CD14-positive monocyte (primary cell): ENCODE measurements at regions not wholly inside any gene's neighbourhood (a gene's known extent, or its start where the extent isn't known, plus 50 kb on each side); places are given as distances from the start of the nearest gene placed in this dataset.
"Not testable (repeated sequence)": the region's sequence is repeated elsewhere in the genome, so short reads cannot be mapped to it uniquely, and the experiment has no call there.

Source experiments
- DNase-seq, 3 donors: peaks; one replicate each; pipeline ENCODE4 v3.0.0-alpha.2; 2011 to 2022
- H2AFZ ChIP-seq: 2 replicates; pipeline ENCODE4 v1.6.0; 2012; ENCODE audit warnings: mild to moderate bottlenecking, low read depth, low read length, inconsistent platforms; ENCODE audit not compliant: insufficient read depth, poor library complexity, severe bottlenecking
- H3K27ac ChIP-seq, 2 donors: 1 replicate in 1 of 2; 2 replicates in 1 of 2; pipeline ENCODE4 v1.5.1; 2012 to 2013; ENCODE audit warnings: low read length in 2 of 2, control low read depth in 1 of 2, inconsistent platforms in 1 of 2, low read depth in 1 of 2, mild to moderate bottlenecking in 1 of 2
- H3K27me3 ChIP-seq, 2 donors: one replicate each; pipeline versions ENCODE4 v1.6.0 to v1.6.1; 2011 to 2013; ENCODE audit warnings: low read length in 2 of 2; ENCODE audit not compliant: control insufficient read depth in 2 of 2, insufficient read depth in 2 of 2
- H3K36me3 ChIP-seq, 2 donors: replicated peaks in 1 of 2; 1 replicate in 1 of 2; 2 replicates in 1 of 2; pipeline versions ENCODE4 v1.5.1 to v1.6.1; 2012 to 2013; ENCODE audit warnings: low read length in 2 of 2, control low read depth in 1 of 2, inconsistent platforms in 1 of 2, mild to moderate bottlenecking in 1 of 2; ENCODE audit not compliant: insufficient read depth in 2 of 2, control insufficient read depth in 1 of 2
- H3K4me1 ChIP-seq, 2 donors: 1 replicate in 1 of 2; 2 replicates in 1 of 2; pipeline versions ENCODE4 v1.5.1 to v1.6.1; 2012 to 2013; ENCODE audit warnings: low read length in 2 of 2, control low read depth in 1 of 2, inconsistent platforms in 1 of 2, mild to moderate bottlenecking in 1 of 2, moderate library complexity in 1 of 2; ENCODE audit not compliant: insufficient read depth in 2 of 2, control insufficient read depth in 1 of 2
- H3K4me2 ChIP-seq: replicated peaks from 2 replicates; pipeline ENCODE3; 2012; ENCODE audit warnings: low read length, moderate library complexity, mild to moderate bottlenecking; ENCODE audit not compliant: poor library complexity, severe bottlenecking; ENCODE audit errors: extremely low read depth
- H3K4me3 ChIP-seq, 3 experiments: fragments of 200-600 bp in 1 of 3; sonication (generic) in 1 of 3; replicated peaks in 1 of 3; 1 replicate in 2 of 3; 2 replicates in 1 of 3; pipeline ENCODE4 v1.5.1; 2011 to 2013; ENCODE audit warnings: low read length in 3 of 3, mild to moderate bottlenecking in 3 of 3, control low read depth in 2 of 3, low read depth in 2 of 3, inconsistent platforms in 1 of 3, moderate library complexity in 1 of 3
- H3K79me2 ChIP-seq: 2 replicates; pipeline ENCODE4 v1.6.0; 2012; ENCODE audit warnings: mild to moderate bottlenecking, control low read depth, inconsistent platforms, low read length, moderate library complexity; ENCODE audit not compliant: insufficient read depth
- H3K9ac ChIP-seq: 2 replicates; pipeline ENCODE4 v1.6.0; 2017; ENCODE audit warnings: low read length, mild to moderate bottlenecking; ENCODE audit not compliant: insufficient read depth, poor library complexity, severe bottlenecking
- H3K9me3 ChIP-seq, 2 donors: replicated peaks in 1 of 2; 1 replicate in 1 of 2; 2 replicates in 1 of 2; pipeline versions ENCODE4 v1.5.1 to v1.6.1; 2012 to 2013; ENCODE audit warnings: low read length in 2 of 2, control low read depth in 1 of 2; ENCODE audit not compliant: control insufficient read depth in 1 of 2, insufficient read depth in 1 of 2
- H4K20me1 ChIP-seq: 2 replicates; pipeline ENCODE4 v1.6.0; 2012; ENCODE audit warnings: mild to moderate bottlenecking, low read length, control low read depth, moderate library complexity; ENCODE audit not compliant: insufficient read depth
- H3K27ac Mint-ChIP-seq, 7 donors: one replicate each; pipeline ENCODE4 v1.8.0; 2020; ENCODE audit warnings: mild to moderate bottlenecking in 7 of 7, mixed read lengths in 7 of 7, moderate library complexity in 6 of 7, inconsistent platforms in 2 of 7
- H3K27me3 Mint-ChIP-seq, 3 donors: one replicate each; pipeline ENCODE4 v1.8.0; 2021 to 2022; ENCODE audit warnings: low read depth in 3 of 3, mild to moderate bottlenecking in 3 of 3, mixed read lengths in 3 of 3, moderate library complexity in 3 of 3, inconsistent platforms in 1 of 3
- H3K36me3 Mint-ChIP-seq, 2 donors: one replicate each; pipeline ENCODE4 v1.8.0; 2020; ENCODE audit warnings: mixed read lengths in 2 of 2, inconsistent platforms in 1 of 2, mild to moderate bottlenecking in 1 of 2
- H3K4me1 Mint-ChIP-seq: one replicate; pipeline ENCODE4 v1.8.0; 2020; ENCODE audit warnings: mild to moderate bottlenecking, mixed read lengths
- H3K4me3 Mint-ChIP-seq, 2 donors: one replicate each; pipeline ENCODE4 v1.8.0; 2020; ENCODE audit warnings: mild to moderate bottlenecking in 2 of 2, mixed read lengths in 2 of 2, moderate library complexity in 1 of 2
- H3K9me3 Mint-ChIP-seq, 7 donors: one replicate each; pipeline ENCODE4 v1.8.0; 2020 to 2022; ENCODE audit warnings: mixed read lengths in 7 of 7, mild to moderate bottlenecking in 6 of 7, moderate library complexity in 6 of 7, inconsistent platforms in 2 of 7
- CTCF ChIP-seq: fragments of 200-600 bp; IDR thresholded peaks from one replicate; pipeline ENCODE4 v1.8.0; 2022; ENCODE audit warnings: antibody characterized with exemption, mild to moderate bottlenecking
- WGBS: methylation state at CpG from one replicate; pipeline ENCODE4 v1.1.5; 2013; ENCODE audit warnings: missing lambda C conversion rate; ENCODE audit not compliant: insufficient coverage; 5-methylcytosine and 5-hydroxymethylcytosine counted together
- intact Hi-C, 2 donors: fragments of 100-400 bp; cut with micrococcal nuclease; formaldehyde crosslinking; loops; one replicate each; pipeline versions ENCODE4 v1.15.0 to v1.15.1; 2023

- H3K36me3 Mint-ChIP-seq = no peaks in the 10 kb centered on the region
- no peak for TF ChIP-seq CTCF
- Histone ChIP-seq H3K27ac (no peak overlapping the region), H3K27me3 (no peaks in the 10 kb centered on the region), H3K36me3 (no peaks in the 10 kb centered on the region), H3K9me3 (no peaks in the 10 kb centered on the region), H2AFZ (no peak overlapping the region), H3K4me1 (no peaks in the 10 kb centered on the region), H3K4me3 (no peak overlapping the region), H3K79me2 (no peaks in the 10 kb centered on the region), H4K20me1 (no peaks in the 10 kb centered on the region), H3K9ac (no peak overlapping the region), H3K4me2 (no peak overlapping the region)
- peaks cover 0 to 2% (median 0%) of the 10 kb centered on the region in 3 donors for H3K27me3 Mint-ChIP-seq
- no peak for DNase-seq
- no peak overlapping the region for H3K4me3 Mint-ChIP-seq
- no peak overlapping the region for H3K27ac Mint-ChIP-seq
- no peaks in the 10 kb centered on the region for H3K4me1 Mint-ChIP-seq
- 33% methylated on average over 1 of the region's 3 CpGs for WGBS
- intact Hi-C loops = no loop called here
- H3K9me3 Mint-ChIP-seq = peaks cover 0 to 3% (median 0%) of the 10 kb centered on the region in 7 donors
Measured at GRCh38 chr16:61105544-61105943, 930.7 kb downstream of the CDH8 start.

- 100% methylated on average over 1 of the region's 2 CpGs for WGBS
- Mint-ChIP-seq H3K4me3 (no peak overlapping the region), H3K36me3 (no peaks in the 10 kb centered on the region), H3K27ac (no peak overlapping the region), H3K27me3 (no peaks in the 10 kb centered on the region), H3K9me3 (peaks cover 0 to 9% (median 3%) of the 10 kb centered on the region in 7 donors), H3K4me1 (no peaks in the 10 kb centered on the region)
- Histone ChIP-seq H4K20me1 (no peaks in the 10 kb centered on the region), H3K4me1 (no peaks in the 10 kb centered on the region), H3K4me2 (no peak overlapping the region), H3K9me3 (no peaks in the 10 kb centered on the region), H2AFZ (no peak overlapping the region), H3K79me2 (no peaks in the 10 kb centered on the region), H3K36me3 (no peaks in the 10 kb centered on the region), H3K27me3 (no peaks in the 10 kb centered on the region), H3K4me3 (no peak overlapping the region), H3K27ac (no peak overlapping the region), H3K9ac (no peak overlapping the region)
- DNase-seq = no peak
- intact Hi-C loops = no loop called here
- no peak for TF ChIP-seq CTCF
Measured at GRCh38 chr16:61098505-61098904, 937.7 kb downstream of the CDH8 start.

GRCh38 chr16:61091300-61091699 lies 944.9 kb downstream of the CDH8 start:
- H3K27ac ChIP-seq, DNase-seq, H3K4me1 Mint-ChIP-seq, H3K27ac Mint-ChIP-seq, H3K9ac ChIP-seq, H3K27me3 Mint-ChIP-seq, H3K4me1 ChIP-seq, H3K27me3 ChIP-seq, H3K79me2 ChIP-seq, H3K4me2 ChIP-seq, H3K36me3 Mint-ChIP-seq, H2AFZ ChIP-seq, intact Hi-C loops, H3K36me3 ChIP-seq, H4K20me1 ChIP-seq, H3K4me3 Mint-ChIP-seq, H3K4me3 ChIP-seq: not testable (repeated sequence)
- peaks cover 12 to 13% of the 10 kb centered on the region in 2 donors for H3K9me3 ChIP-seq
- peaks cover 6 to 19% (median 8%) of the 10 kb centered on the region in 7 donors for H3K9me3 Mint-ChIP-seq
- WGBS = 96% methylated on average over 7 of the region's 7 CpGs
